Transverse colon (tissue), 4 donors: ENCODE measurements at regions not wholly inside any gene's neighbourhood (a gene's known extent, or its start where the extent isn't known, plus 50 kb on each side); places are given as distances from the start of the nearest gene placed in this dataset.

Experiments
- CTCF ChIP-seq, 5 experiments: fragments of 200-600 bp in 3 of 5; fragments of 450-650 bp in 2 of 5; sonication (generic) in 3 of 5; IDR thresholded peaks; 1 replicate in 2 of 5; 2 replicates in 3 of 5; pipeline ENCODE4 v1.5.1; 2016 to 2017; ENCODE audit warnings: antibody characterized with exemption in 5 of 5, inconsistent platforms in 3 of 5, mild to moderate bottlenecking in 2 of 5, moderate library complexity in 1 of 5
- EP300 ChIP-seq: sonication (generic); formaldehyde crosslinking; IDR thresholded peaks from one replicate; pipeline ENCODE4 v1.6.1; 2017; ENCODE audit warnings: antibody characterized with exemption, low read depth
- POLR2A ChIP-seq: fragments of 450-650 bp; IDR thresholded peaks from one replicate; pipeline ENCODE4 v1.6.1; 2016; ENCODE audit warnings: antibody characterized with exemption, mild to moderate bottlenecking, moderate library complexity
- POLR2AphosphoS5 ChIP-seq, 3 donors: sonication (generic); formaldehyde crosslinking; IDR thresholded peaks; one replicate each; pipeline ENCODE4 v1.6.1; 2016; ENCODE audit warnings: antibody characterized with exemption in 3 of 3

GRCh38 chr1:221543529-221544120, 198.3 kb downstream of the DUSP10 start:
- TF ChIP-seq CTCF (IDR thresholded peaks at IDR 0.05) (peak; percentile 16 to 37 (median 22)), POLR2AphosphoS5 (IDR thresholded peaks at IDR 0.05) (no peak), EP300 (no peak), POLR2A (no peak)
